SK-N-SH (cell line): ENCODE measurements at regions not wholly inside any gene's neighbourhood (a gene's known extent, or its start where the extent isn't known, plus 50 kb on each side); places are given as distances from the start of the nearest gene placed in this dataset.

Experiments used
- CHD2 ChIP-seq: fragments of 150-350 bp; IDR thresholded peaks from 2 replicates; pipeline ENCODE4 v1.6.1; 2018; ENCODE audit warnings: low read length; ENCODE audit not compliant: partially characterized antibody
- CTCF ChIP-seq: fragments of 200-600 bp; sonication (generic); IDR thresholded peaks from 2 replicates; pipeline ENCODE4 v1.6.1; 2017; ENCODE audit warnings: antibody characterized with exemption, mild to moderate bottlenecking, moderate library complexity
- ELF1 ChIP-seq: IDR thresholded peaks from 2 replicates; pipeline ENCODE4 v1.4.0; 2012
- EP300 ChIP-seq, 2 experiments: IDR thresholded peaks; 2 replicates each; pipeline versions ENCODE4 v1.4.0 to v1.6.1; 2012; ENCODE audit warnings: borderline replicate concordance in 1 of 2, low read depth in 1 of 2, low read length in 1 of 2
- FOSL2 ChIP-seq: IDR thresholded peaks from 2 replicates; pipeline ENCODE4 v1.4.0; 2012; ENCODE audit warnings: low read depth, mild to moderate bottlenecking, moderate library complexity, borderline replicate concordance
- FOXM1 ChIP-seq: IDR thresholded peaks from 2 replicates; pipeline ENCODE4 v1.4.0; 2012; ENCODE audit warnings: low read depth, mild to moderate bottlenecking
- NRF1 ChIP-seq: IDR thresholded peaks from 2 replicates; pipeline ENCODE4 v1.6.1; 2012; ENCODE audit warnings: low read depth, mild to moderate bottlenecking, low read length
- POLR2AphosphoS5 ChIP-seq: IDR thresholded peaks from 2 replicates; pipeline ENCODE4 v1.6.1; 2012; ENCODE audit warnings: low read depth, low read length
- RXRA ChIP-seq: IDR thresholded peaks from 2 replicates; pipeline ENCODE4 v1.4.0; 2012; ENCODE audit warnings: low read depth, mild to moderate bottlenecking, borderline replicate concordance
- TAF1 ChIP-seq: IDR thresholded peaks from 2 replicates; pipeline ENCODE4 v1.6.1; 2012; ENCODE audit warnings: low read depth, mild to moderate bottlenecking, low read length, moderate library complexity, borderline replicate concordance
- USF2 ChIP-seq: fragments of 150-350 bp; IDR thresholded peaks from 2 replicates; pipeline ENCODE4 v1.6.1; 2017; ENCODE audit warnings: antibody characterized with exemption, low read length, low read depth, borderline replicate concordance

GRCh38 chr5:112576298-112576925 lies 157.3 kb upstream of the EPB41L4A start:
- TF ChIP-seq FOSL2 (no peak), ELF1 (no peak), USF2 (no peak), POLR2AphosphoS5 (no peak), EP300 (IDR thresholded peaks at IDR 0.05; ENCODE audit: borderline replicate concordance in 1 of 2, low read depth in 1 of 2, low read length in 1 of 2) (no peak), CTCF (no peak), CHD2 (no peak), RXRA (no peak), TAF1 (no peak), NRF1 (no peak), FOXM1 (no peak)
